Fibroblast of lung (primary cell): ENCODE measurements at regions not wholly inside any gene's neighbourhood (a gene's known extent, or its start where the extent isn't known, plus 50 kb on each side); places are given as distances from the start of the nearest gene placed in this dataset.

Experiments used
- DNase-seq, 2 donors: peaks; one replicate each; pipeline versions ENCODE4 v3.0.0 to v3.0.0-alpha.2; 2010; ENCODE audit warnings: low read depth in 2 of 2
- H2AFZ ChIP-seq: 2 replicates; pipeline ENCODE4 v1.5.1; 2012; ENCODE audit warnings: low read length, control low read depth, inconsistent platforms
- H3K27ac ChIP-seq: 2 replicates; pipeline ENCODE4 v1.5.1; 2011; ENCODE audit warnings: low read length, control low read depth; ENCODE audit not compliant: insufficient read depth
- H3K27me3 ChIP-seq: 2 replicates; pipeline ENCODE4 v1.5.1; 2011; ENCODE audit warnings: mild to moderate bottlenecking, low read length; ENCODE audit not compliant: control insufficient read depth, insufficient read depth
- H3K36me3 ChIP-seq: 2 replicates; pipeline ENCODE4 v1.5.1; 2011; ENCODE audit warnings: low read length; ENCODE audit not compliant: control insufficient read depth, insufficient read depth
- H3K4me1 ChIP-seq: 2 replicates; pipeline ENCODE4 v1.5.1; 2011; ENCODE audit warnings: low read length; ENCODE audit not compliant: control insufficient read depth, insufficient read depth; ENCODE audit errors: extremely low read depth
- H3K4me2 ChIP-seq: 2 replicates; pipeline ENCODE4 v1.5.1; 2011; ENCODE audit warnings: low read length, control low read depth; ENCODE audit not compliant: insufficient read depth; ENCODE audit errors: extremely low read depth
- H3K4me3 ChIP-seq, 4 experiments: fragments of 200-600 bp in 1 of 4; sonication (generic) in 1 of 4; replicated peaks in 1 of 4; 2 replicates each; pipeline ENCODE4 v1.5.1; 2011 to 2016; ENCODE audit warnings: low read length in 4 of 4, low read depth in 3 of 4, mild to moderate bottlenecking in 3 of 4, control low read depth in 2 of 4, inconsistent platforms in 1 of 4, mixed read lengths in 1 of 4; ENCODE audit not compliant: insufficient read depth in 1 of 4; ENCODE audit errors: control extremely low read depth in 1 of 4
- H3K79me2 ChIP-seq: 2 replicates; pipeline ENCODE4 v1.5.1; 2012; ENCODE audit warnings: mild to moderate bottlenecking, low read length, inconsistent platforms; ENCODE audit not compliant: control insufficient read depth, insufficient read depth
- H3K9ac ChIP-seq: 2 replicates; pipeline ENCODE4 v1.5.1; 2011; ENCODE audit warnings: mild to moderate bottlenecking, low read length, control low read depth; ENCODE audit not compliant: insufficient read depth
- H3K9me3 ChIP-seq: 2 replicates; pipeline ENCODE4 v1.5.1; 2012; ENCODE audit warnings: low read depth, low read length; ENCODE audit not compliant: control insufficient read depth, insufficient read depth
- H4K20me1 ChIP-seq: 2 replicates; pipeline ENCODE4 v1.5.1; 2011; ENCODE audit warnings: low read length; ENCODE audit not compliant: control insufficient read depth, insufficient read depth; ENCODE audit errors: extremely low read depth
- CTCF ChIP-seq, 2 donors: IDR thresholded peaks in 1 of 2; conservative IDR thresholded peaks in 1 of 2; 1 replicate in 1 of 2; 2 replicates in 1 of 2; pipeline ENCODE4 v1.5.1; 2011 to 2012; ENCODE audit warnings: low read length in 2 of 2, control low read depth in 1 of 2, inconsistent platforms in 1 of 2, low read depth in 1 of 2, mild to moderate bottlenecking in 1 of 2
- EZH2 ChIP-seq: IDR thresholded peaks from 2 replicates; pipeline ENCODE4 v1.5.1; 2012; ENCODE audit warnings: low read length, control low read depth, mild to moderate bottlenecking; ENCODE audit errors: missing control alignments

GRCh38 chr3:106700981-106701380, 676.3 kb upstream of the CCDC54 start:
- Histone ChIP-seq H2AFZ (no peak overlapping the region), H3K27me3 (no peaks in the 10 kb centered on the region), H3K9me3 (no peaks in the 10 kb centered on the region), H3K4me3 (no peak overlapping the region), H3K4me1 (no peaks in the 10 kb centered on the region), H3K27ac (no peak overlapping the region), H3K36me3 (no peaks in the 10 kb centered on the region), H4K20me1 (no peaks in the 10 kb centered on the region), H3K9ac (no peak overlapping the region), H3K79me2 (no peaks in the 10 kb centered on the region), H3K4me2 (no peak overlapping the region)
- no peak for DNase-seq
- TF ChIP-seq EZH2 (no peak), CTCF (conservative IDR thresholded peaks at IDR 0.05 in 1 of 2, IDR thresholded peaks at IDR 0.05 in 1 of 2; ENCODE audit: low read depth in 1 of 2, low read length in 2 of 2) (no peak)

- H3K4me1 ChIP-seq: no peaks in the 10 kb centered on the region
- no peak overlapping the region for H3K27ac ChIP-seq
- no peaks in the 10 kb centered on the region for H3K27me3 ChIP-seq
- no peak overlapping the region for H3K9ac ChIP-seq
- TF ChIP-seq CTCF (conservative IDR thresholded peaks at IDR 0.05 in 1 of 2, IDR thresholded peaks at IDR 0.05 in 1 of 2; ENCODE audit: low read depth in 1 of 2, low read length in 2 of 2) (no peak), EZH2 (no peak)
- no peak overlapping the region for H3K4me2 ChIP-seq
- no peaks in the 10 kb centered on the region for H3K36me3 ChIP-seq
- H2AFZ ChIP-seq: no peak overlapping the region
- no peaks in the 10 kb centered on the region for H3K79me2 ChIP-seq
- H3K4me3 ChIP-seq: no peak overlapping the region
- H4K20me1 ChIP-seq: no peaks in the 10 kb centered on the region
- DNase-seq: no peak
- no peaks in the 10 kb centered on the region for H3K9me3 ChIP-seq
Measured at GRCh38 chr3:106703524-106703923, 673.7 kb upstream of the CCDC54 start.

GRCh38 chr3:106707347-106707746, 669.9 kb upstream of the CCDC54 start:
- Histone ChIP-seq H3K4me1 (no peaks in the 10 kb centered on the region), H3K9me3 (no peaks in the 10 kb centered on the region), H2AFZ (no peak overlapping the region), H3K9ac (no peak overlapping the region), H3K79me2 (no peaks in the 10 kb centered on the region), H4K20me1 (no peaks in the 10 kb centered on the region), H3K27me3 (no peaks in the 10 kb centered on the region), H3K27ac (no peak overlapping the region), H3K4me2 (no peak overlapping the region), H3K4me3 (no peak overlapping the region), H3K36me3 (no peaks in the 10 kb centered on the region)
- DNase-seq: no peak
- TF ChIP-seq CTCF (conservative IDR thresholded peaks at IDR 0.05 in 1 of 2, IDR thresholded peaks at IDR 0.05 in 1 of 2; ENCODE audit: low read depth in 1 of 2, low read length in 2 of 2) (no peak), EZH2 (no peak)
